ENCODE measurements at regions not wholly inside any gene's neighbourhood (a gene's known extent, or its start where the extent isn't known, plus 50 kb on each side); places are given as distances from the start of the nearest gene placed in this dataset.

DNA sequence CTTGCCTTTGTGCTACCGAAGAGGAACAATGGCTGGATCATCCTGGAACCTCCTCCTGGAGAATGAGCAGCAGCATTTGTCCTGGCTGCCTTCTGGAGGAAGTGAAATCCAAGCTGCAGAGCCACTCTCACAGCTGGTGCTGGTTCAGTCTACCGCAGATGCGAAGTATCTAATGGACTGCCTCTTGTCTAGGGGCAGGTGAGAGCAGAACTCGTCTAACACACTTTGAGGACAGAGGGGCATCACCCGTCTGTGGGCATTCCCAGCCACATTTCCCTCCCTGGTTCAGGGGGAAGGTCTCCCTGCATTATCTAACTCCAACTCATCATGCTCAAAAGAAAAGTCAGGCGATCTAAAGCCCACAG, 338.2 kb upstream of the GATB start:
- TF ChIP-seq CTCF (IDR thresholded peaks at IDR 0.05) (no peak), POLR2AphosphoS5 (IDR thresholded peaks at IDR 0.05) (no peak)

All from upper lobe of left lung (tissue), 4 donors.